ENCODE measurements at regions not wholly inside any gene's neighbourhood (a gene's known extent, or its start where the extent isn't known, plus 50 kb on each side); places are given as distances from the start of the nearest gene placed in this dataset.
A peak's percentile ranks its signal among the peaks of the same experiment; 100 is the strongest.

DNA sequence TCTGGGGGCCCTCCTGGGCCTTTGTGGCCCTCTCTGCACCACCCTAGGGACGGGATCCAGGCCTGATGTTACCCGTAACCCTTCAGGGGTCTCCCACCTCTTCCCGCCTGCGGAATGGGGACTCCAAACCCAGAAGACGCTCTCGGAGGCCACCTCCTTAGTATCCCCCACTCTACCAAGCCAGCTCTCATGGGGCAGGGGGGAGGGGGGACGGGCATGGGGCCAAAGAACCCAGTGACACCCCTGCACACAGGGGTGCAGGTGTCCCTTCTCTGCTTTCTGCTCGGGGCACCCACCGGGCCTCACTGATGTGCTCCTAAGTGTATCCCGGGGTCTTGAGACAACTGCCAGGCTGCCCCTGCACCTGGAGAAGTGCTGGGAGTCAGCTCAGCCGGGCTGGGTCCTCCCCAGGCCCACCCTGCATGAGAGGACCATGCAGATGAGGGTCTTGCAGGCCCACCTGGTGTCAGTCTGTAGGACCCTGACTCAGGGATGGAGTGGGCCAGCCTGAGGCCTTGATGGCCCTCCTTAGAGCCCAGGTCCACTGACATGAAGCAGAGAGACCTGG is 176.9 kb downstream of the IGLL1 start:
- TF ChIP-seq EZH2phosphoT487 (conservative IDR thresholded peaks at IDR 0.05; ENCODE audit: low read length), result no peak
- TF ChIP-seq, protein P1, sequence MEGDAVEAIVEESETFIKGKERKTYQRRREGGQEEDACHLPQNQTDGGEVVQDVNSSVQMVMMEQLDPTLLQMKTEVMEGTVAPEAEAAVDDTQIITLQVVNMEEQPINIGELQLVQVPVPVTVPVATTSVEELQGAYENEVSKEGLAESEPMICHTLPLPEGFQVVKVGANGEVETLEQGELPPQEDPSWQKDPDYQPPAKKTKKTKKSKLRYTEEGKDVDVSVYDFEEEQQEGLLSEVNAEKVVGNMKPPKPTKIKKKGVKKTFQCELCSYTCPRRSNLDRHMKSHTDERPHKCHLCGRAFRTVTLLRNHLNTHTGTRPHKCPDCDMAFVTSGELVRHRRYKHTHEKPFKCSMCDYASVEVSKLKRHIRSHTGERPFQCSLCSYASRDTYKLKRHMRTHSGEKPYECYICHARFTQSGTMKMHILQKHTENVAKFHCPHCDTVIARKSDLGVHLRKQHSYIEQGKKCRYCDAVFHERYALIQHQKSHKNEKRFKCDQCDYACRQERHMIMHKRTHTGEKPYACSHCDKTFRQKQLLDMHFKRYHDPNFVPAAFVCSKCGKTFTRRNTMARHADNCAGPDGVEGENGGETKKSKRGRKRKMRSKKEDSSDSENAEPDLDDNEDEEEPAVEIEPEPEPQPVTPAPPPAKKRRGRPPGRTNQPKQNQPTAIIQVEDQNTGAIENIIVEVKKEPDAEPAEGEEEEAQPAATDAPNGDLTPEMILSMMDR (IDR thresholded peaks at IDR 0.05; ENCODE audit: insufficient read depth, low read length, poor library complexity, severe bottlenecking), result no peak
- Histone ChIP-seq H3K36me3 (ENCODE audit: low read length) (no peaks in the 10 kb centered on the region), H3K4me3 (ENCODE audit: insufficient read depth, low read length, poor library complexity, severe bottlenecking) (no peak overlapping the region), H3K9me3 (ENCODE audit: insufficient read depth, low read length) (no peaks in the 10 kb centered on the region), H3K9ac (ENCODE audit: low read length) (no peak overlapping the region; the same call in 1 of the 2 replicates), H3K79me2 (ENCODE audit: insufficient read depth, low read length) (no peaks in the 10 kb centered on the region), H3K4me2 (ENCODE audit: low read depth, low read length, poor library complexity, severe bottlenecking) (peak overlapping the region; percentile 41), H4K20me1 (ENCODE audit: low read depth, low read length) (no peaks in the 10 kb centered on the region), H2AFZ (ENCODE audit: low read depth, low read length, severe bottlenecking) (no peak overlapping the region), H3K27ac (ENCODE audit: low read depth, low read length) (no peak overlapping the region), H3F3A (ENCODE audit: insufficient read depth) (no peaks in the 10 kb centered on the region), H3K27me3 (ENCODE audit: low read length) (no peaks in the 10 kb centered on the region), H3K9me2 (replicated peaks; ENCODE audit: insufficient read depth, low read length) (no peaks in the 10 kb centered on the region)

DNA sequence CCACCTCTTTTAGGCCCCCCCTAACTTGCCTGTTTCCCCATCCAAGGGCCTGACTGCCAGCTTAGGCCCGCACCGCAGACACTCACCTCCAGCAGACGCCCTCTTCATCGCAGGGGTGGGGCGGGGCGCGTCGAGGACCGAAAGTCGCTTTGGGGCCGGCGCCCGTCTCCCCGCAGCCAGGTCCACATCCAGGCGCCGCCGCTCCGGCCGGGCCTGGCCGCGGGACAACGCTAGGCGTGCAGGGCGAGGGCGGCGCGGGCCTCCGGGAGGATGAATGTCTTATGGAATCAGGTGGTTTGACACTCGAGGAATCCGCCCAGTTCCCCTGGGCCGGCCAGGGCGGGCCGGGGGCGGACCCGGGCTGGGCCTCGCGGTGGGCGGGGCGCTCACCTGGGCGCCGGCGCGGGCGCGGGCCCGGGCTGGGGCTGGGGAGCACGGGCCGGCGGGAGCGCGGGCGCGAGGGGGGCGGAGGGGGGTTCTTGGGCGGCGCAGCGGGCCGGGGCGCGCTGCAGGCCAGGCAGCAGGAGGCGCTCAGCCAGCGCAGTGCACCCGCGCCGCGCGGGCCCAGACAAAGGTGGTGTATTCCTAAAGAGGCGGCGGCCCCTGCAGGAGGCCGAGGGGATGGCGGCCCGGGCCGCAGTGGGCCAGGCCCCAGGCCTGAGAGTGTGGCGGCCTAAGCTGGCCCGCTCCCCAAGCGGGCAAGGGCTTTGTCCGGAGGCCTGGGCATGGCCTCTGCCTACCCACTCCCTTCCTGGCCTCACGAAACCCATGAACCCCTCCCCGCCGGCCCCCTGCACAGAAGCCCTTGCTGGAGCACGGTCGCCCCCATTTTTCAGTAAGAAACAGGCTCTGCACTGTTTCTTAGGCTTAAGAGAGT is 177.6 kb downstream of the IGLL1 start:
- Histone ChIP-seq H3K4me3 (ENCODE audit: insufficient read depth, low read length, poor library complexity, severe bottlenecking) (no peak overlapping the region), H3K79me2 (ENCODE audit: insufficient read depth, low read length) (no peaks in the 10 kb centered on the region), H2AFZ (ENCODE audit: low read depth, low read length, severe bottlenecking) (no peak overlapping the region), H3F3A (ENCODE audit: insufficient read depth) (no peaks in the 10 kb centered on the region), H3K4me2 (ENCODE audit: low read depth, low read length, poor library complexity, severe bottlenecking) (peak overlapping the region; percentile 41), H3K9ac (ENCODE audit: low read length) (no peak overlapping the region; the same call in 1 of the 2 replicates), H3K27me3 (ENCODE audit: low read length) (no peaks in the 10 kb centered on the region), H3K9me2 (replicated peaks; ENCODE audit: insufficient read depth, low read length) (no peaks in the 10 kb centered on the region), H3K36me3 (ENCODE audit: low read length) (no peaks in the 10 kb centered on the region), H3K27ac (ENCODE audit: low read depth, low read length) (no peak overlapping the region), H3K9me3 (ENCODE audit: insufficient read depth, low read length) (no peaks in the 10 kb centered on the region), H4K20me1 (ENCODE audit: low read depth, low read length) (no peaks in the 10 kb centered on the region)
- TF ChIP-seq, protein P1 (IDR thresholded peaks at IDR 0.05; ENCODE audit: insufficient read depth, low read length, poor library complexity, severe bottlenecking), result peak; percentile 44
- no peak for TF ChIP-seq EZH2phosphoT487 (conservative IDR thresholded peaks at IDR 0.05; ENCODE audit: low read length)

DNA sequence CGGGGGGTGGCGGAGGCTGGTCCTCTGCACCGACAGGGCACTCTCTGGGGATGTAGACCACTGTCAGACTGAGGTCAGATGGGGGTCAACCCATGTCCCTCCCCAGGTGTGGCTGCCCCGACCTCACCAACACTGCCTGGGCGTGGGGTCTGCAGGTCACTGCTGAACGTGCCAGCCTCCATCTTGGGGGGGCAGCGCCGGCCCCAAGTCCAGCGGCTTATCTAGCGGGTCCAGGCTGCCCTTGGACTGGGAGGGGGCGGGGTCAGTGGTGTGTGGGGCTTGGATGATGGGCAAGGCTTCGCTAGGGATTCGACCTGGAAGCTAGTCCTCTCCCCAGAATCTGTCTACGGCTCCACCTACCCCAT is 178.2 kb downstream of the IGLL1 start:
- no peak overlapping the region for H3K9ac ChIP-seq (ENCODE audit: low read length)
- TF ChIP-seq, protein P1 (IDR thresholded peaks at IDR 0.05; ENCODE audit: insufficient read depth, low read length, poor library complexity, severe bottlenecking), result no peak
- TF ChIP-seq EZH2phosphoT487 (conservative IDR thresholded peaks at IDR 0.05; ENCODE audit: low read length), result no peak
- H3K27ac ChIP-seq (ENCODE audit: low read depth, low read length), result no peak overlapping the region
- H3K4me3 ChIP-seq (ENCODE audit: insufficient read depth, low read length, poor library complexity, severe bottlenecking), result no peak overlapping the region
- H3F3A ChIP-seq (ENCODE audit: insufficient read depth), result no peaks in the 10 kb centered on the region
- no peaks in the 10 kb centered on the region for H3K79me2 ChIP-seq (ENCODE audit: insufficient read depth, low read length)
- no peaks in the 10 kb centered on the region for H3K9me3 ChIP-seq (ENCODE audit: insufficient read depth, low read length)
- H3K9me2 ChIP-seq (replicated peaks; ENCODE audit: insufficient read depth, low read length), result no peaks in the 10 kb centered on the region
- H2AFZ ChIP-seq (ENCODE audit: low read depth, low read length, severe bottlenecking), result no peak overlapping the region
- no peaks in the 10 kb centered on the region for H3K36me3 ChIP-seq (ENCODE audit: low read length)
- H3K27me3 ChIP-seq (ENCODE audit: low read length), result no peaks in the 10 kb centered on the region
- no peaks in the 10 kb centered on the region for H4K20me1 ChIP-seq (ENCODE audit: low read depth, low read length)
- no peak overlapping the region for H3K4me2 ChIP-seq (ENCODE audit: low read depth, low read length, poor library complexity, severe bottlenecking)
